IMR-90 (cell line): ENCODE measurements at regions not wholly inside any gene's neighbourhood (a gene's known extent, or its start where the extent isn't known, plus 50 kb on each side); places are given as distances from the start of the nearest gene placed in this dataset.

Source experiments
- ATAC-seq: fragments of 200-7000 bp; cut with Tn5 transposase; 2 replicates; pipeline ENCODE4 v1.9.1; 2020; ENCODE audit warnings: low read depth, mild to moderate bottlenecking, moderate library complexity
- BruUV-seq: library from RNA; stranded (reverse); fragments of 400-500 nt; replicated peaks from 2 replicates; lab custom pipeline; 2021; lab: Mats Ljungman, UMichigan
- CTCF ChIA-PET: fragments of 300-600 bp; formaldehyde crosslinking; extraction: SDS; loops from one replicate; lab custom pipeline; 2021; ENCODE audit warnings: antibody characterized with exemption; lab: Yijun Ruan, JAX
- POLR2A ChIA-PET: fragments of 300-600 bp; sonication (Branson Sonifier 250); formaldehyde crosslinking; loops from one replicate; lab custom pipeline; 2022; ENCODE audit warnings: antibody characterized with exemption; ENCODE audit not compliant: unreplicated experiment; lab: Charles Lee
- DNase-seq: peaks from one replicate; pipeline ENCODE4 v3.0.0; 2013
- H2AFZ ChIP-seq: replicated peaks from 2 replicates; pipeline ENCODE3; 2013; ENCODE audit warnings: low read length, mild to moderate bottlenecking; ENCODE audit not compliant: poor library complexity
- H2AK5ac ChIP-seq: 2 replicates; pipeline ENCODE4 v1.6.1; 2013; ENCODE audit warnings: low read depth, low read length, inconsistent platforms
- H2AK9ac ChIP-seq: replicated peaks from 2 replicates; pipeline ENCODE3; 2013; ENCODE audit warnings: mild to moderate bottlenecking, low read depth, low read length, moderate library complexity; ENCODE audit not compliant: poor library complexity
- H2BK120ac ChIP-seq: 2 replicates; pipeline ENCODE4 v1.6.1; 2013; ENCODE audit warnings: low read depth, low read length, inconsistent platforms
- H2BK15ac ChIP-seq: 3 replicates; pipeline ENCODE4 v1.6.1; 2013; ENCODE audit warnings: low read depth, low read length, inconsistent platforms
- H2BK20ac ChIP-seq: 2 replicates; pipeline ENCODE4 v1.6.1; 2013; ENCODE audit warnings: low read depth, mild to moderate bottlenecking, inconsistent platforms, low read length, moderate library complexity
- H2BK5ac ChIP-seq: 2 replicates; pipeline ENCODE4 v1.6.1; 2013; ENCODE audit warnings: mild to moderate bottlenecking, low read depth, low read length, inconsistent platforms; ENCODE audit not compliant: poor library complexity, severe bottlenecking
- H3K14ac ChIP-seq: replicated peaks from 2 replicates; pipeline ENCODE4 v1.6.1; 2013; ENCODE audit warnings: low read depth, low read length, inconsistent platforms
- H3K18ac ChIP-seq: 2 replicates; pipeline ENCODE4 v1.6.1; 2013; ENCODE audit warnings: low read depth, low read length, control low read depth
- H3K23ac ChIP-seq: 2 replicates; pipeline ENCODE4 v1.6.1; 2013; ENCODE audit warnings: low read depth, low read length, inconsistent platforms
- H3K27ac ChIP-seq: 2 replicates; pipeline ENCODE4 v1.5.1; 2013; ENCODE audit warnings: mild to moderate bottlenecking, control low read depth, low read length; ENCODE audit not compliant: insufficient read depth
- H3K27me3 ChIP-seq: 2 replicates; pipeline ENCODE4 v1.6.1; 2013; ENCODE audit warnings: low read length; ENCODE audit not compliant: control insufficient read depth, insufficient read depth
- H3K36me3 ChIP-seq: 2 replicates; pipeline ENCODE4 v1.6.1; 2013; ENCODE audit warnings: low read length, mixed read lengths; ENCODE audit not compliant: control insufficient read depth, insufficient read depth
- H3K4ac ChIP-seq: 2 replicates; pipeline ENCODE4 v1.6.1; 2013; ENCODE audit warnings: low read depth, low read length, inconsistent platforms
- H3K4me1 ChIP-seq: 2 replicates; pipeline ENCODE4 v1.6.1; 2013; ENCODE audit warnings: low read length, mixed read lengths; ENCODE audit not compliant: control insufficient read depth, insufficient read depth
- H3K4me2 ChIP-seq: 2 replicates; pipeline ENCODE4 v1.6.1; 2013; ENCODE audit warnings: low read depth, mild to moderate bottlenecking, control low read depth, low read length, moderate library complexity
- H3K4me3 ChIP-seq: 2 replicates; pipeline ENCODE4 v1.5.1; 2013; ENCODE audit warnings: low read depth, mild to moderate bottlenecking, control low read depth, low read length, moderate library complexity; ENCODE audit not compliant: insufficient read depth
- H3K56ac ChIP-seq: 2 replicates; pipeline ENCODE4 v1.6.1; 2013; ENCODE audit warnings: low read length, inconsistent platforms; ENCODE audit not compliant: insufficient read depth; ENCODE audit errors: extremely low read depth
- H3K79me1 ChIP-seq, 2 experiments: 2 replicates each; pipeline ENCODE4 v1.6.1; 2013; ENCODE audit warnings: low read length in 2 of 2, inconsistent platforms in 1 of 2, low read depth in 1 of 2
- H3K9ac ChIP-seq: 2 replicates; pipeline ENCODE4 v1.6.1; 2013; ENCODE audit warnings: low read depth, low read length, control low read depth
- H3K9me1 ChIP-seq: 2 replicates; pipeline ENCODE4 v1.6.1; 2013; ENCODE audit warnings: low read length, inconsistent platforms; ENCODE audit not compliant: insufficient read depth
- H3K9me3 ChIP-seq: 2 replicates; pipeline ENCODE4 v1.6.1; 2013; ENCODE audit warnings: low read length; ENCODE audit not compliant: control insufficient read depth, insufficient read depth
- H4K20me1 ChIP-seq: 2 replicates; pipeline ENCODE4 v1.6.1; 2013; ENCODE audit warnings: low read length, inconsistent platforms; ENCODE audit not compliant: insufficient read depth
- H4K5ac ChIP-seq: 2 replicates; pipeline ENCODE4 v1.6.1; 2013; ENCODE audit warnings: mild to moderate bottlenecking, low read depth, low read length, control low read depth
- H4K8ac ChIP-seq, 2 experiments: 2 replicates each; pipeline ENCODE4 v1.6.1; 2013; ENCODE audit warnings: low read depth in 2 of 2, low read length in 2 of 2, control low read depth in 1 of 2, inconsistent platforms in 1 of 2
- H4K91ac ChIP-seq: 2 replicates; pipeline ENCODE4 v1.6.1; 2013; ENCODE audit warnings: low read depth, low read length, inconsistent platforms; ENCODE audit not compliant: insufficient read depth
- BHLHE40 ChIP-seq: fragments of 150-350 bp; IDR thresholded peaks from 2 replicates; pipeline ENCODE4 v1.6.1; 2016; ENCODE audit warnings: mild to moderate bottlenecking, low read depth, low read length
- CEBPB ChIP-seq: IDR thresholded peaks from 2 replicates; pipeline ENCODE4 v1.6.1; 2012; ENCODE audit warnings: low read depth, low read length, improper control_type of control experiment
- FOS ChIP-seq: fragments of 150-350 bp; IDR thresholded peaks from 2 replicates; pipeline ENCODE4 v1.6.1; 2016; ENCODE audit warnings: low read depth, low read length
- MAFK ChIP-seq: IDR thresholded peaks from 2 replicates; pipeline ENCODE4 v1.6.1; 2012; ENCODE audit warnings: low read depth, low read length, improper control_type of control experiment
- MAZ ChIP-seq: IDR thresholded peaks from 2 replicates; pipeline ENCODE4 v1.6.1; 2012; ENCODE audit warnings: low read depth, mild to moderate bottlenecking, low read length, improper control_type of control experiment, moderate library complexity, borderline replicate concordance
- MXI1 ChIP-seq: IDR thresholded peaks from 2 replicates; pipeline ENCODE4 v1.6.1; 2012; ENCODE audit warnings: low read depth, mild to moderate bottlenecking, low read length, moderate library complexity, borderline replicate concordance
- NFE2L2 ChIP-seq: fragments of 150-350 bp; IDR thresholded peaks from 2 replicates; pipeline ENCODE4 v1.6.1; 2016; ENCODE audit warnings: low read depth, mild to moderate bottlenecking, low read length
- POLR2A ChIP-seq: IDR thresholded peaks from 2 replicates; pipeline ENCODE4 v1.6.1; 2012; ENCODE audit warnings: mild to moderate bottlenecking, low read depth, low read length
- RAD21 ChIP-seq: IDR thresholded peaks from 2 replicates; pipeline ENCODE4 v1.6.1; 2012; ENCODE audit warnings: low read length, improper control_type of control experiment
- RCOR1 ChIP-seq: IDR thresholded peaks from 2 replicates; pipeline ENCODE4 v1.6.1; 2012; ENCODE audit warnings: mild to moderate bottlenecking, low read length, improper control_type of control experiment; ENCODE audit not compliant: insufficient replicate concordance
- SMC3 ChIP-seq: fragments of 150-350 bp; IDR thresholded peaks from 2 replicates; pipeline ENCODE4 v1.6.1; 2016; ENCODE audit warnings: low read depth, mild to moderate bottlenecking, antibody characterized with exemption, low read length, moderate library complexity
- WGBS, 2 experiments: methylation state at CpG; one replicate each; pipeline versions ENCODE4 v1.1.5 to v1.1.7; 2013; ENCODE audit warnings: missing lambda C conversion rate in 2 of 2; ENCODE audit not compliant: insufficient read length in 1 of 2; ENCODE audit errors: extremely low coverage in 2 of 2; 5-methylcytosine and 5-hydroxymethylcytosine counted together
- dilution Hi-C: fragments of 300-500 bp; cut with HindIII; formaldehyde crosslinking; loops from one replicate; pipeline ENCODE4 v1.14.3; 2018; ENCODE audit warnings: low sequenced_read_pairs; ENCODE audit not compliant: unreplicated experiment
- in situ Hi-C: fragments of 300-500 bp; cut with MboI; formaldehyde crosslinking; loops from 3 replicates; pipeline ENCODE4 v1.14.3; 2019; ENCODE audit warnings: low sequenced_read_pairs, inconsistent platforms, mixed read lengths
- intact Hi-C: fragments of 100-400 bp; cut with micrococcal nuclease; formaldehyde crosslinking; loops from 2 replicates; pipeline ENCODE4 v1.10.0; 2022
- TF ChIP-seq, protein P1 (sequence below): fragments of 150-350 bp; IDR thresholded peaks from 2 replicates; pipeline ENCODE4 v1.6.1; 2017; ENCODE audit warnings: mild to moderate bottlenecking, antibody characterized with exemption, low read length, low read depth
- TF ChIP-seq, protein P2 (sequence below): conservative IDR thresholded peaks from 2 replicates; pipeline ENCODE4 v1.5.1; 2012; ENCODE audit warnings: mild to moderate bottlenecking, low read depth, low read length, improper control_type of control experiment

DNA sequence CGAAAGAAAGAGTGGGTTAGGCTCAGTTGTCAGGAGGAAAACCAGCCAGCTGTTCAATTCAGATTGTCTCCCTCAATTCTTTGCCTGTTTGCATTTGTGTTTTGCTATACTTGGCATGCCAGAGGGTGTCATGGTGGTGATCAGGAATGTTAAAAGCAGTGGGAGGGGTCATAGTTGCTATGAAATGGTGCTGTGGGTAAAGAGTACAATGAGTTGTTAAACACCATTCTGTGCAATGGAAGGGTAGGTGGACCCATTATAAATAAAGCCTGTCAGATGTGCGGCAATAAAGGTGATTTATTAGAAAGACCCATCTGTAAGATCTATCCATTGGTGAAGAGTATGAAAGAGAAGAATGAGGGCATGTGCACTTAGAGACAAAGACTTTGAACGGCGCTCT lies 82.2 kb downstream of the MRPL32 start:
- Histone ChIP-seq H4K91ac (no peak overlapping the region), H2AK9ac (no peak overlapping the region), H3K27ac (no peak overlapping the region), H3K23ac (no peak overlapping the region), H3K36me3 (no peaks in the 10 kb centered on the region), H3K9me1 (no peaks in the 10 kb centered on the region), H4K20me1 (no peaks in the 10 kb centered on the region), H3K9me3 (no peaks in the 10 kb centered on the region), H3K4me2 (no peak overlapping the region), H3K56ac (no peak overlapping the region), H2AK5ac (no peak overlapping the region), H3K79me1 (no peaks in the 10 kb centered on the region), H3K18ac (no peak overlapping the region), H3K4me1 (no peaks in the 10 kb centered on the region), H4K5ac (no peak overlapping the region), H3K9ac (no peak overlapping the region), H3K14ac (no peak overlapping the region), H2BK20ac (no peak overlapping the region), H4K8ac (no peak overlapping the region), H3K27me3 (peaks cover 6% of the 10 kb centered on the region; the same call in 1 of the 2 replicates), H3K4ac (no peak overlapping the region), H2AFZ (no peak overlapping the region), H2BK15ac (no peak overlapping the region), H2BK5ac (no peak overlapping the region), H2BK120ac (no peak overlapping the region), H3K4me3 (no peak overlapping the region)
- WGBS, 2 experiments: no CpG with 5 or more reads among the region's 4 CpGs
- no peak for DNase-seq
- TF ChIP-seq NFE2L2 (no peak), FOS (no peak), CEBPB (no peak), MAZ (no peak), SMC3 (no peak), RCOR1 (no peak), BHLHE40 (no peak), POLR2A (no peak), RAD21 (no peak), MXI1 (no peak), MAFK (no peak)
- TF ChIP-seq, protein P1, sequence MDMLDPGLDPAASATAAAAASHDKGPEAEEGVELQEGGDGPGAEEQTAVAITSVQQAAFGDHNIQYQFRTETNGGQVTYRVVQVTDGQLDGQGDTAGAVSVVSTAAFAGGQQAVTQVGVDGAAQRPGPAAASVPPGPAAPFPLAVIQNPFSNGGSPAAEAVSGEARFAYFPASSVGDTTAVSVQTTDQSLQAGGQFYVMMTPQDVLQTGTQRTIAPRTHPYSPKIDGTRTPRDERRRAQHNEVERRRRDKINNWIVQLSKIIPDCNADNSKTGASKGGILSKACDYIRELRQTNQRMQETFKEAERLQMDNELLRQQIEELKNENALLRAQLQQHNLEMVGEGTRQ: no peak
- TF ChIP-seq, protein P2, sequence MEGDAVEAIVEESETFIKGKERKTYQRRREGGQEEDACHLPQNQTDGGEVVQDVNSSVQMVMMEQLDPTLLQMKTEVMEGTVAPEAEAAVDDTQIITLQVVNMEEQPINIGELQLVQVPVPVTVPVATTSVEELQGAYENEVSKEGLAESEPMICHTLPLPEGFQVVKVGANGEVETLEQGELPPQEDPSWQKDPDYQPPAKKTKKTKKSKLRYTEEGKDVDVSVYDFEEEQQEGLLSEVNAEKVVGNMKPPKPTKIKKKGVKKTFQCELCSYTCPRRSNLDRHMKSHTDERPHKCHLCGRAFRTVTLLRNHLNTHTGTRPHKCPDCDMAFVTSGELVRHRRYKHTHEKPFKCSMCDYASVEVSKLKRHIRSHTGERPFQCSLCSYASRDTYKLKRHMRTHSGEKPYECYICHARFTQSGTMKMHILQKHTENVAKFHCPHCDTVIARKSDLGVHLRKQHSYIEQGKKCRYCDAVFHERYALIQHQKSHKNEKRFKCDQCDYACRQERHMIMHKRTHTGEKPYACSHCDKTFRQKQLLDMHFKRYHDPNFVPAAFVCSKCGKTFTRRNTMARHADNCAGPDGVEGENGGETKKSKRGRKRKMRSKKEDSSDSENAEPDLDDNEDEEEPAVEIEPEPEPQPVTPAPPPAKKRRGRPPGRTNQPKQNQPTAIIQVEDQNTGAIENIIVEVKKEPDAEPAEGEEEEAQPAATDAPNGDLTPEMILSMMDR: no peak
- ChIA-PET CTCF (no interaction called here), POLR2A (no interaction called here)
- in situ Hi-C loops: no loop called here
- intact Hi-C loops: no loop called here
- no TSS peak for BruUV-seq
- no peak for ATAC-seq
- dilution Hi-C loops: no loop called here
